Psoas muscle (tissue), 7 donors: ENCODE measurements at regions not wholly inside any gene's neighbourhood (a gene's known extent, or its start where the extent isn't known, plus 50 kb on each side); places are given as distances from the start of the nearest gene placed in this dataset.

Experiments
- ATAC-seq, 4 donors: fragments of 200-7000 bp; cut with Tn5 transposase; one replicate each; pipeline ENCODE4 v1.9.1; 2020; ENCODE audit warnings: moderate library complexity in 3 of 4, mild to moderate bottlenecking in 2 of 4
- DNase-seq, 2 donors: peaks; one replicate each; pipeline ENCODE4 v3.0.0-alpha.2; 2020
- H3K27ac ChIP-seq: fragments of 200-600 bp; one replicate; pipeline ENCODE4 v1.8.0; 2022
- H3K27me3 ChIP-seq, 3 donors: fragments of 200-600 bp in 1 of 3; one replicate each; pipeline versions ENCODE4 v1.6.1 to v1.8.0; 2013 to 2022; ENCODE audit warnings: low read length in 2 of 3, mild to moderate bottlenecking in 2 of 3, moderate library complexity in 1 of 3; ENCODE audit not compliant: insufficient read depth in 3 of 3
- H3K36me3 ChIP-seq, 2 donors: fragments of 200-600 bp in 1 of 2; one replicate each; pipeline versions ENCODE4 v1.6.1 to v1.8.0; 2013 to 2022; ENCODE audit warnings: low read depth in 1 of 2, mild to moderate bottlenecking in 1 of 2, moderate library complexity in 1 of 2; ENCODE audit not compliant: insufficient read depth in 1 of 2
- H3K4me1 ChIP-seq: fragments of 200-600 bp; one replicate; pipeline ENCODE4 v1.8.0; 2022
- H3K4me3 ChIP-seq: fragments of 200-600 bp; one replicate; pipeline ENCODE4 v1.8.0; 2022; ENCODE audit warnings: mild to moderate bottlenecking
- H3K9me3 ChIP-seq: fragments of 200-600 bp; one replicate; pipeline ENCODE4 v1.8.0; 2022
- WGBS, 3 donors: extraction: QIAGEN DNeasy Blood & Tissue Kit; methylation state at CpG; one replicate each; pipeline versions ENCODE4 v1.1.6 to v1.1.7; 2013; 5-methylcytosine and 5-hydroxymethylcytosine counted together
- intact Hi-C, 2 donors: fragments of 100-400 bp; cut with DNase I; formaldehyde crosslinking; loops; one replicate each; pipeline versions ENCODE4 v1.11.0 to v1.14.2; 2022
- TF ChIP-seq, protein P1 (sequence below): fragments of 200-600 bp; IDR thresholded peaks from one replicate; pipeline ENCODE4 v1.8.0; 2022; ENCODE audit warnings: antibody characterized with exemption
- donor health status: healthy with polysubstance abuse.
- donor health status: DM: no; HTN: no; CAD: no; lungs with moderate emphysema.
- donor health status: Bipolar disorder and iron deficiency.
- donor health status: healthy.
- donor health status: DM: yes; HTN: yes; CAD: no.
- donor health status: DM: no; HTN: no; CAD: no.
- donor health status: DM: yes; HTN: yes; CAD: no.

DNA sequence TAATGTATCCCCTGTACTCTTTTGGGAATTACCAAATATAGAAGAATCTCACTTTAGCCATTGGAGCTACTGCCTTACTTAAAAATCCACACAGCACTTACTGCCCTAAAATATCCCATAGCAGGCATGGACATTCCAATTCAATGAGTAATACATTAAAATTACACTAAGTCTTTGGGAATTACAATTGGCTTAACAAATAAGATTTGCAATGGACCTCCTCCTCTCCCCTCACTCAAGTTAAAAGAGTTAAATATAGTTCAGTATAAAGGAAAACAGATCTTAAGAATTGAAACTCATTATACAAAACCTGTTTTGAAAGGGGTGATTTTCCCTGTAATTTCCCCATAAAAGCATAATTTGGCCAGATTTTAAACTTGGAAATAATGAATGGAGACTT, 477.1 kb downstream of the SLC16A7 start:
- Histone ChIP-seq H3K36me3 (no peaks in the 10 kb centered on the region), H3K27ac (no peak overlapping the region), H3K27me3 (no peaks in the 10 kb centered on the region), H3K9me3 (no peaks in the 10 kb centered on the region), H3K4me1 (no peaks in the 10 kb centered on the region), H3K4me3 (no peak overlapping the region)
- ATAC-seq (no peak), DNase-seq (no peak)
- intact Hi-C loops, result no loop called here
- TF ChIP-seq, protein P1, sequence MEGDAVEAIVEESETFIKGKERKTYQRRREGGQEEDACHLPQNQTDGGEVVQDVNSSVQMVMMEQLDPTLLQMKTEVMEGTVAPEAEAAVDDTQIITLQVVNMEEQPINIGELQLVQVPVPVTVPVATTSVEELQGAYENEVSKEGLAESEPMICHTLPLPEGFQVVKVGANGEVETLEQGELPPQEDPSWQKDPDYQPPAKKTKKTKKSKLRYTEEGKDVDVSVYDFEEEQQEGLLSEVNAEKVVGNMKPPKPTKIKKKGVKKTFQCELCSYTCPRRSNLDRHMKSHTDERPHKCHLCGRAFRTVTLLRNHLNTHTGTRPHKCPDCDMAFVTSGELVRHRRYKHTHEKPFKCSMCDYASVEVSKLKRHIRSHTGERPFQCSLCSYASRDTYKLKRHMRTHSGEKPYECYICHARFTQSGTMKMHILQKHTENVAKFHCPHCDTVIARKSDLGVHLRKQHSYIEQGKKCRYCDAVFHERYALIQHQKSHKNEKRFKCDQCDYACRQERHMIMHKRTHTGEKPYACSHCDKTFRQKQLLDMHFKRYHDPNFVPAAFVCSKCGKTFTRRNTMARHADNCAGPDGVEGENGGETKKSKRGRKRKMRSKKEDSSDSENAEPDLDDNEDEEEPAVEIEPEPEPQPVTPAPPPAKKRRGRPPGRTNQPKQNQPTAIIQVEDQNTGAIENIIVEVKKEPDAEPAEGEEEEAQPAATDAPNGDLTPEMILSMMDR, result no peak

DNA sequence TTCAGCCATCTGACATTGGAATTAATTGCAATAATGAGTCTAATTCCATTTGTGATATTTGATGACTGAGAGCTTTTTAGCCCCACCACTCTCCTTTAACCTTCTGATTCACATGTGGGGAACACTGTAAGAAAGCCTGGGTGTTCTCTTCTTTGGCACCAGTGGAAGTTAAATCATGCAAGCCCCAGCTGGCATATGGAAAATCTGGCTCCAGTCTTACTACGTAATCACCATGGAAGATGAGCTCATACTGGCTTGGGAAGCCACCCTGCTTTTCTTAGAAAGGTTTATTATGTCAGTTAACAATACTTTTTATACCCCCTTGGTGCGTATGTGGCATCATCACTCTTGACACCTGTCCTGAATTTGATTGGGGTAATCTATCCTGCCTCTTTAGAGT, 479.3 kb downstream of the SLC16A7 start:
- ATAC-seq, result no peak
- H3K27me3 ChIP-seq, result no peaks in the 10 kb centered on the region
- no peak overlapping the region for H3K27ac ChIP-seq
- H3K36me3 ChIP-seq, result no peaks in the 10 kb centered on the region
- TF ChIP-seq, protein P1, result no peak
- WGBS, 3 donors, result 29 to 35% (median 34%) methylated on average over 2 of the region's 2 CpGs
- intact Hi-C loops, result no loop called here
- no peak for DNase-seq
- no peaks in the 10 kb centered on the region for H3K9me3 ChIP-seq
- H3K4me1 ChIP-seq, result no peaks in the 10 kb centered on the region
- no peak overlapping the region for H3K4me3 ChIP-seq

DNA sequence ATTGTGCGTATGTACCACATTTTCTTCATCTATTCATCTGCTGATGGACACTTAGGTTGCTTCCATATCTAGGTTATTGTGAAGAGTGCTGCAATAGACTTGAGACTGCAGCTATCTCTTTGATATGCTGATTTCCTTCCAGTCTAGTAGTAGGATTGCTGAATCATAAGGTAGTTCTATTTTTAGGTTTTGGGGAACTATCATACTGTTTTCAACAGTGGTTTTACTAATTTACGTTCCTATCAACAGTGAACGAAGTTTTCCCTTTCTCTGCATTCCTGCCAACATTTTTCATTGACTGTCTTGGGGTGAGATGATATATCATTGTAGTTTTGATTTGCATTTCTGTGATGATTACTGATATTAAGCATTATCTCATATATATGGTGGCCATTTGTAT, 482.2 kb downstream of the SLC16A7 start:
- Histone ChIP-seq H3K27ac (no peak overlapping the region), H3K36me3 (no peaks in the 10 kb centered on the region), H3K9me3 (no peaks in the 10 kb centered on the region), H3K27me3 (no peaks in the 10 kb centered on the region), H3K4me1 (no peaks in the 10 kb centered on the region), H3K4me3 (no peak overlapping the region)
- DNase-seq (no peak), ATAC-seq (no peak)
- WGBS, 3 donors, result 79 to 88% (median 84%) methylated on average over 3 of the region's 3 CpGs
- TF ChIP-seq, protein P1, result no peak
- intact Hi-C loops, result no loop called here

GRCh38 chr12:60093428-60093827, 497.6 kb downstream of the SLC16A7 start:
- H3K4me3 ChIP-seq, result no peak overlapping the region
- H3K4me1 ChIP-seq, result no peaks in the 10 kb centered on the region
- H3K27ac ChIP-seq, result no peak overlapping the region
- DNase-seq (no peak), ATAC-seq (no peak)
- TF ChIP-seq, protein P1, result no peak
- intact Hi-C loops, result no loop called here
- H3K27me3 ChIP-seq, result no peaks in the 10 kb centered on the region
- H3K36me3 ChIP-seq, result no peaks in the 10 kb centered on the region
- no peaks in the 10 kb centered on the region for H3K9me3 ChIP-seq

DNA sequence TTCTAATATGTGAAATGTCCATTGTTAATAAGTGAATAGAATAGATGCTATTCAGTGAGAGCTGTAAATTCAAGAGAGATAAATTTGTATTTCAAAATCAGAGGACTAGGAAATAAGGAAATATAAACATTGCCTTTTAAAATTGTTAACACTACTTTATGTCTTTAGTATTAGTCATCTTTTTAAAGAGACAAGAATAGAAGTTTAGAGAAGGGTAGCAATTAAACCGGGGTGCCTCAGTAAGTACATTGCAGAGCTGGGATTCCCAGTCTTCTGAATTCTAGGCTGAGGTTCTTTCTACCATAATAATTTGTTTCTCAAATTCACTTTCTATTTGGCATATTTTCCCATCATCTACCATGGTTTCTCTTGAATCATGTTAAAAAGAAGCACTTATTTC, 498.6 kb downstream of the SLC16A7 start:
- no peaks in the 10 kb centered on the region for H3K27me3 ChIP-seq
- intact Hi-C loops, result no loop called here
- WGBS, 3 donors, result 79 to 88% (median 81%) methylated on average over 1 of the region's 1 CpG
- peaks cover 5% of the 10 kb centered on the region for H3K9me3 ChIP-seq
- no peak overlapping the region for H3K4me3 ChIP-seq
- DNase-seq (no peak), ATAC-seq (no peak)
- no peaks in the 10 kb centered on the region for H3K4me1 ChIP-seq
- TF ChIP-seq, protein P1, result no peak
- H3K27ac ChIP-seq, result no peak overlapping the region
- H3K36me3 ChIP-seq, result no peaks in the 10 kb centered on the region
